ENCODE measurements at regions not wholly inside any gene's neighbourhood (a gene's known extent, or its start where the extent isn't known, plus 50 kb on each side); places are given as distances from the start of the nearest gene placed in this dataset.
"Not testable (repeated sequence)": the region's sequence is repeated elsewhere in the genome, so short reads cannot be mapped to it uniquely, and the experiment has no call there.

DNA sequence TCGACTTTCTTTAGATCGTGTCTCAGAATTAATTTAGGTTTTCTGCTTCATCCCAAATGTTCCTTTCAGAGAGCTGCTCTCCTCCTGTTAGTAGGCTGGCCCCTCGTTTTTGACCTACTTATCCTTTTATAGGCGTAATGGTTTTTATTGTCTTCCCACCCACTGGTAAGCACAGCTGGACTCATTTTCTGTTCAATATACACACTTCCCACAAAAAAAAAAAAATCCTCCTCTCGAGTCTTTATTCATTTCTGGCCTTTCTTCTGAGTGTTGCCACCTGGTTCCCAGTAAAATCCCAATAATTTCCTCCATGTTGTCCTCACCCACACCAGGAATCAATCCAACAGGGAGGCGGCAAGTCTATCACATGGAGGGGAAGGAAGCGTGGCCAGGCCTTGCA is 970.2 kb upstream of the CELF2 start:
- no peaks in the 10 kb centered on the region for H3K27me3 ChIP-seq (ENCODE audit: control insufficient read depth, insufficient read depth, low read length)
- DNase-seq = no peak

DNA sequence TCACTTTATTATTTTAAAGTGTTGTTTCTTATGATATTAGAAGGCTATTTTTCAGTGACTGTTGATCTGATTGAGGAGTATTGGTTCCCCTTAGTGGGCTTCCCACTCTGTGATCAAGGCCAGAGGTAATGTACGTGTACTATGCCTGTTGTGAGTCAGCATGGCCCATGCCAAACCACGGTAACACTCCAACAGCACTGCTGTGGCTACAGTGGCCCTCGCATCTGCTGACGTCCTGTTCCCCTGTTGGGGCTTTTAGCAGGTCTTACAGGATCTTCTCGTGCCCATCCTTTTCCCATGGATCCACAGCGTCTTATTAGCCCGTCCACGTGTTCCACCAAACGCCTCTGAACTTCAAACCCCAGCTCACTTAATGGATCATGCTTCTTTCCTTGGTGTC is 964.6 kb upstream of the CELF2 start:
- Histone ChIP-seq H3K4me3 (ENCODE audit: insufficient read depth, low read depth, low read length) (no peak overlapping the region), H3K27me3 (ENCODE audit: control insufficient read depth, insufficient read depth, low read length) (no peaks in the 10 kb centered on the region), H3K36me3 (replicated peaks; ENCODE audit: control insufficient read depth, insufficient read depth, low read length) (no peaks in the 10 kb centered on the region)
- no peak for DNase-seq

More for the DNA sequence above, 970.2 kb upstream of the CELF2 start:
- H3K4me3 ChIP-seq (ENCODE audit: insufficient read depth, low read depth, low read length) = no peak overlapping the region
- H3K36me3 ChIP-seq (replicated peaks; ENCODE audit: control insufficient read depth, insufficient read depth, low read length) = no peaks in the 10 kb centered on the region

DNA sequence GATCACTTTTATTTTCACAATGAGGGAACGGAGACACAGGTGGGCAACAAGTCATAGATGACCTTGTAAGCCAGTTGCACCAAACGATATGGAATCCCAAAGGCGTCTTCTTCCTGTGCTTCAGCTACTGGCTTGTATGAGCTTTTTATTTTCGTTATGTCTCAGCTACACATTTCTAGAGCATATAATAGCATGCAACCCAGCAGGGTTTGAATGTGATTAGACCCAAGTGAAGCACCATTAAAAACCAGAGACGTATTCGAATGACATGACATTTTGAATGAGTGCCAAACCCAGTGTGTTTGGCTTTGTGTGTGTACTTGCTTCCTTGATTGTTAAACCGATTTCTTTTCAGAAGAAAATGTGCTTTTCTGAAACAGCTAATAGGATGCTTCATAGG is 963.2 kb upstream of the CELF2 start:
- no peak for DNase-seq
- Histone ChIP-seq H3K36me3 (replicated peaks; ENCODE audit: control insufficient read depth, insufficient read depth, low read length) (no peaks in the 10 kb centered on the region), H3K4me3 (ENCODE audit: insufficient read depth, low read depth, low read length) (no peak overlapping the region), H3K27me3 (ENCODE audit: control insufficient read depth, insufficient read depth, low read length) (no peaks in the 10 kb centered on the region)

DNA sequence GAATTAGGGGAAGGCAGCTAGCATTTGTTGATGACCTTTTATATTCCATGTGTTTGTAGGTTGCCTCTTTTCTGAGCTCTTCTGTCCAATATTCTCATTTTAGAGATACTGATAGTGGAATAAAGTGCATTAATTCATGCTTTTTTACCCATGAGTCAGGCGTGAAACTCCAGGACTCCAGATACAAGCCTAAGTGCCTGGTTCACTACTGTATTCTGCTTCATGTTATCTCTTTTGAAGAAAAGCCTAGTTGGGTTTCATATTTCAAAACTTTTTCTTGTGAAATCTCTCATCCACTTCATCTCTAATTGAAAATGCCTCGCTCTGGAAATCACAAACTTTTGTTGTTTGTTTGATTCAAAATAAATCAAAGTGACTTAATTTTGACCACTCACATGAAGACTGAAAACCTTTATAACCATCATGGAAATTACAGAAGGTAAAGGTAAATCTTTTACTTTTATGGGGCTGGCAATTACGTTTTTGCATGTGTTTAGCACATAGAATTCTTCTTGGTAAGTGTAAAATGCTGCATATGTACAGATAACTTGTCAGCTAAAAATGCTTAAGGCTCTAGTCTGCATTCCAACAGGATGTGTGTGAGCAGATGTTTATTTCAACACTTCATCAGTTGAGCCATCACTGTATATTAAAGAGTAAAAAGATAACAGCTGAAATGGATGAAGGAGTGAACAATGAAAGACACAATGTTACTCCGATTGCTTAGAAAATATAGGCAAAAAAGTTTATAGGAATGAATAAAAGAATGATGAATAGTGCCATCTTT is 961.8 kb upstream of the CELF2 start:
- H3K4me3 ChIP-seq (ENCODE audit: insufficient read depth, low read depth, low read length) = no peak overlapping the region
- DNase-seq = no peak
- no peaks in the 10 kb centered on the region for H3K36me3 ChIP-seq (replicated peaks; ENCODE audit: control insufficient read depth, insufficient read depth, low read length)
- no peaks in the 10 kb centered on the region for H3K27me3 ChIP-seq (ENCODE audit: control insufficient read depth, insufficient read depth, low read length)

DNA sequence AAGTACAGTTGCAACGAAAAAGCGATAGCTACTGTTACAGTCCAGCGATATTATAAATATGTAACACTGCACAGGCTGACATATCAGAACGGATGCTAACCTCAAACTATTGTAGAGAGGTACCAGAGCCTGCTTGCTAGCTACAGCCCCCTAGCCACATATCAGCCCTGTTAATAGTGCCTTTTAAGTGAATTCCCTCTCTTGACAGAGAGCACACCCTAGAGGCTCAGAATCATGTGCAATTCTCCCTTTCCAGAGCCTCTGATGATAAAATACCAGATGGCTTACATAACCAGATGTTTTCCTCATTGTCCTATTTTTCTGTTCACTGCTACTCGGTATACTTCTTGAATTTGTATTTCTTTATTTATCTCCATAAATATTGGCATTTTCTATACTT is 960.7 kb upstream of the CELF2 start:
- H3K4me3 ChIP-seq (ENCODE audit: insufficient read depth, low read depth, low read length) = no peak overlapping the region
- no peaks in the 10 kb centered on the region for H3K27me3 ChIP-seq (ENCODE audit: control insufficient read depth, insufficient read depth, low read length)
- no peaks in the 10 kb centered on the region for H3K36me3 ChIP-seq (replicated peaks; ENCODE audit: control insufficient read depth, insufficient read depth, low read length)
- DNase-seq = peak; percentile 4

DNA sequence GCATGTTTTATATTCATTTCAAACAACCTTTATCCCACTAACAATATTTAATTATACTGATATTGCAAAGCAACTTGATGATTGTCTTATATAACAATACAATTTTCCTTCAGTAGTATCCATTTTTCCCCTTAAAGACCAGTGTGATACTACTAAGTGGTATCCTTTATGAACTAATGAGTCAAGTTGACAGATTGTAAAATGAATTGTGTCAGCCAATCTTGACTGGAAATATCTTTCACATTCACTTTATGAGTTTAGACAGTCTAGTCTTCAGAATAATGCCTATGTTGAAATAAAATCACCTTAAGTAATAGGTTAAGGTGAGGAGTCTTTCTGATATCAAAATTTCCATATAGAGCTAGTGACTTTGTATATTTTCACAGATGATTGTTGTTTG is 950.0 kb upstream of the CELF2 start:
- no peak for DNase-seq
- no peaks in the 10 kb centered on the region for H3K36me3 ChIP-seq (replicated peaks; ENCODE audit: control insufficient read depth, insufficient read depth, low read length)
- no peak overlapping the region for H3K4me3 ChIP-seq (ENCODE audit: insufficient read depth, low read depth, low read length)
- no peaks in the 10 kb centered on the region for H3K27me3 ChIP-seq (ENCODE audit: control insufficient read depth, insufficient read depth, low read length)

DNA sequence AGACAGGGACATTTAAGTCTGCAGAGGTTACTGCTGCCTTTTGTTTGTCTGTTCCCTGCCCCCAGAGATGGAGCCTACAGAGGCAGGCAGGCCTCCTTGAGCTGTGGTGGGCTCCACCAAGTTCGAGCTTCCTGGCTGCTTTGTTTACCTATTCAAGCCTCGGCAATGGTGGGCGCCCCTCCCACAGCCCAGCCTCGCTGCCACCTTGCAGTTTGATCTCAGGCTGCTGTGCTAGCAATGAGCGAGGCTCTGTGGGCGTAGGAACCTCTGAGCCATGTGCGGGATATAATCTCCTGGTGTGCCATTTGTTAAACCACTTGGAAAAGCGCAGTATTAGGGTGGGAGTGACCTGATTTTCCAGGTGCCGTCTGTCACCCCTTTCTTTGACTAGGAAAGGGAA is 942.8 kb upstream of the CELF2 start:
- not testable (repeated sequence) for H3K27me3 ChIP-seq (ENCODE audit: control insufficient read depth, insufficient read depth, low read length); H3K36me3 ChIP-seq (replicated peaks; ENCODE audit: control insufficient read depth, insufficient read depth, low read length); H3K4me3 ChIP-seq (ENCODE audit: insufficient read depth, low read depth, low read length); DNase-seq

DNA sequence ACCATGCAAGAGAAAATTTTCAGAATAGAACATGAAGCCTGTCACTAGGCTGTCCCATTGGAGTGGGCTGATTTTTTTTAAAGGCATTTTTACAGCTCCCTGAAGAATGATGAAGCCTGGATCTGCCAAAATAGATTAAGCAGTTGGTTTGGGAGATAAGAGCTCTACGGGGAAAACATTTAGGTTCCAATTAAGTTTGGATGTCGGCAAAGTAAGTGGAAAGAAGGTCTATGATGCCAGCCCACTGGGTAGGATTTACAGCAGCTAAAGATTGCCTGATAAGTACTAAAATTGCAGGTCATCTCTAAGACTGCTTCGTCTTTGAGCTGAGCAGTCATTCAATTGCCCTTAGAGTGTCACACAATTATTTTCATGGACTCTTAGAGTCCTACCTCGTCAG is 939.2 kb upstream of the CELF2 start:
- H3K4me3 ChIP-seq (ENCODE audit: insufficient read depth, low read depth, low read length) = no peak overlapping the region
- H3K36me3 ChIP-seq (replicated peaks; ENCODE audit: control insufficient read depth, insufficient read depth, low read length) = no peaks in the 10 kb centered on the region
- no peak for DNase-seq
- H3K27me3 ChIP-seq (ENCODE audit: control insufficient read depth, insufficient read depth, low read length) = no peaks in the 10 kb centered on the region

DNA sequence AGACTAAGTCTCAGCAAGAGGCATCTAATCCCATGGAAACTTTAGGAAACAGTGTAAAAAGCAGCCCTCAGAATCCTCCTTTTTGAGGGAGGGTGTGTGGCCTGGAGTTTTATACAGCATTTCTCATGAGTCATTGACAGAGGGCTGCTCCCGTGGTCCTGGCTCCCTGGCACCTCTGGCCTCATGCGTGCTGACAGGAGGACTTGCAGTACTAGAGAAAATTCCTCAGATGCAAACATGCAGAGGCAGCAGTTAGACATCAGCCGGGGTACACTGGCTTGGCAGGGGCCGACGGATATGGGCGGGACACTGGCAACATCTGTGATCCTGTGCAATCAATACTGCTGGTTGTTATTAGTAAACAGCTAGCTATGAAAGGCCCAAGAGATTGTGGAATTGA is 925.1 kb upstream of the CELF2 start:
- Histone ChIP-seq H3K36me3 (replicated peaks; ENCODE audit: control insufficient read depth, insufficient read depth, low read length) (no peaks in the 10 kb centered on the region), H3K4me3 (ENCODE audit: insufficient read depth, low read depth, low read length) (no peak overlapping the region), H3K27me3 (ENCODE audit: control insufficient read depth, insufficient read depth, low read length) (no peaks in the 10 kb centered on the region)
- DNase-seq = peak; percentile 19

DNA sequence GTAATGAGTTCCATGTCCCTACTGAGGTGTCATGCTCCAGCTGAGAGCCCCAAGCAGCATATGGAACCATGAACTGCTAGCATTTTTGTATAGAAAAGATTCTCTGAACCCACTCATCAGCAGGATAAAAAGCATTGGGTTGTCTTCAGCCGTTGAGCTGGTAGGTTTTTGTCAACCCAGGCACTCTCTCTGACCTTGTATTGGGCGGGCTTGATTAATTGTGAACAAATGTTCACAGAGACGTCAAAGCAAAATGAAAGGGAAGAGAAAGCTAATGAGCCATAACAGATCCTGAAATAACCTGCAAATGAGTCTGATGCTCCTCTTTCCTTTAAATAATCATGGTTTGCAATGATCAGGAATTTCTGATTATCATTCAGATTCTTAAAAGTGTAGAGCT is 924.7 kb upstream of the CELF2 start:
- DNase-seq = no peak
- no peak overlapping the region for H3K4me3 ChIP-seq (ENCODE audit: insufficient read depth, low read depth, low read length)
- H3K27me3 ChIP-seq (ENCODE audit: control insufficient read depth, insufficient read depth, low read length) = no peaks in the 10 kb centered on the region
- H3K36me3 ChIP-seq (replicated peaks; ENCODE audit: control insufficient read depth, insufficient read depth, low read length) = no peaks in the 10 kb centered on the region

DNA sequence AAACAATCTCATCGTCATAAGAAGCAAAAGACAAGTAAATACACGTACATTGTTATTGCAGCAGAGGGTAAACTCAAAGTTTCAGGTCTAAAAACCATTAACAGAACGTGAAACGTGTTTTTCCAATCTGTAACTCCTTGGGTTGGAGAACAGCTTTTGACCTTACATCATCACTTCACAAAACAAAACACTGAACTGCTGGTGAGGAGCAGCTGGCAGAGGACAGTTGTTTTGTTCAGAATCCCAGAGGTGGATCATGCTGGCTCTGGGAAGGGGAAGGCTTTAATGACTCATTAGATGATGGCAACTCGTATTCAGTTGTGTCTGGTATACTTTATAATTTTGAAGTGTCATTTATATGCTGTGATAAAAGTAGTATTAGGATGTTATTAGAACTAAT is 923.0 kb upstream of the CELF2 start:
- H3K27me3 ChIP-seq (ENCODE audit: control insufficient read depth, insufficient read depth, low read length) = no peaks in the 10 kb centered on the region
- DNase-seq = no peak
- no peak overlapping the region for H3K4me3 ChIP-seq (ENCODE audit: insufficient read depth, low read depth, low read length)
- no peaks in the 10 kb centered on the region for H3K36me3 ChIP-seq (replicated peaks; ENCODE audit: control insufficient read depth, insufficient read depth, low read length)

DNA sequence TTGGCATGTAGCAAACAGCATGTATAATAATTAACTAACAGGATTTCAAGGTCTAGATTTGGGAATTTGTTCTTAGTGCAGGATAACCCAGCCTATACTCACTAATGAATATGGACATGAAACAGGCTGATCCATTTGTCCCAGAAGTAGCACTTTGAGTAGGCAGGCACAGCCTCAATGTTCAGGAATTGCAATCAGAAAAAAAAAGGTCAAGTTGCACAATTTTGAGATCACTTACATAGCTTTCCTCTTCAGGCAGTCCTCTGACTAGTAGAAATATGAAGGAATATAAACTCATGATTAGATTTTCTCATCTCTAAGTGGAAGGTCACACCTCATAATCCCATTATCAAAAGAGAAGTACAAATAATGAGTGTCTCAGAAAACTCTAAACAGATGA is 921.4 kb upstream of the CELF2 start:
- DNase-seq = no peak
- Histone ChIP-seq H3K27me3 (ENCODE audit: control insufficient read depth, insufficient read depth, low read length) (no peaks in the 10 kb centered on the region), H3K36me3 (replicated peaks; ENCODE audit: control insufficient read depth, insufficient read depth, low read length) (no peaks in the 10 kb centered on the region), H3K4me3 (ENCODE audit: insufficient read depth, low read depth, low read length) (no peak overlapping the region)

DNA sequence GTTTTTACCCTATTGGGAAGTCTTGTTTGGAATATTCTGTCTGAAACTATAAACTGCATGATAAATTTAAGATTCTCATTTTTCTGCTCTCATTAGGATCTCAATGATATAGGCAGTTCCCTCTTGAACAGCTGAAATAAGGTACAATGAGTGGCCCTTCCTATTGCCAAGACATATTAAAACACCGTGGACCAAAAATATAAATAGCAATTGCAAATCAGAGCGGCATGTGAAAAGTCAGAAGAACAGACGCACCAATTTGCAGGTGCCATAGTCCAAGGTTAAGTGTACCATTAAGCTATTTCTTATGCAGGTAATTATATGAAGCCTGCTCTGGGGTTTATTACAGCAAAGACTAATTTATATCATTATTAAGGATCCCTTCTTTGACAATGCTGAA is 920.8 kb upstream of the CELF2 start:
- no peaks in the 10 kb centered on the region for H3K27me3 ChIP-seq (ENCODE audit: control insufficient read depth, insufficient read depth, low read length)
- no peaks in the 10 kb centered on the region for H3K36me3 ChIP-seq (replicated peaks; ENCODE audit: control insufficient read depth, insufficient read depth, low read length)
- H3K4me3 ChIP-seq (ENCODE audit: insufficient read depth, low read depth, low read length) = no peak overlapping the region
- no peak for DNase-seq

DNA sequence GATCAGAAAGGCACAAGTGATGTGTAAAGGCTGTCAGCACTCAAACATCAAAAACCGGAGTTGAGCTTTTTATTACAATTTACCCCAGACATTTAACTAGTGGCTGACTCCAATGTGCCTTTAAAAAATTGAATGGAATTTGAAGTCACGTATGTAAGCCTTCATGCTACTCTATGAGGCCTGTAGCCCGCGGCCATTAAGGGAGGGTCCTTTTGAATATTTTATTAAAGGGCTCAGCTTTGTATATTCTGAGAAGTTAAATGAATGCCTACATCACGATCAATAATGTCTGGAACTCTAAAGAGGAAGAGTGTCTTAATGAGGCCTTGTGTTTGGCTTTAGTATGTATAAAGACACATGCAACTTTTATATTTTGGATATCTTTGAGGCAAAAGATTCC is 916.6 kb upstream of the CELF2 start:
- Histone ChIP-seq H3K27me3 (ENCODE audit: control insufficient read depth, insufficient read depth, low read length) (no peaks in the 10 kb centered on the region), H3K4me3 (ENCODE audit: insufficient read depth, low read depth, low read length) (no peak overlapping the region), H3K36me3 (replicated peaks; ENCODE audit: control insufficient read depth, insufficient read depth, low read length) (no peaks in the 10 kb centered on the region)
- no peak for DNase-seq

DNA sequence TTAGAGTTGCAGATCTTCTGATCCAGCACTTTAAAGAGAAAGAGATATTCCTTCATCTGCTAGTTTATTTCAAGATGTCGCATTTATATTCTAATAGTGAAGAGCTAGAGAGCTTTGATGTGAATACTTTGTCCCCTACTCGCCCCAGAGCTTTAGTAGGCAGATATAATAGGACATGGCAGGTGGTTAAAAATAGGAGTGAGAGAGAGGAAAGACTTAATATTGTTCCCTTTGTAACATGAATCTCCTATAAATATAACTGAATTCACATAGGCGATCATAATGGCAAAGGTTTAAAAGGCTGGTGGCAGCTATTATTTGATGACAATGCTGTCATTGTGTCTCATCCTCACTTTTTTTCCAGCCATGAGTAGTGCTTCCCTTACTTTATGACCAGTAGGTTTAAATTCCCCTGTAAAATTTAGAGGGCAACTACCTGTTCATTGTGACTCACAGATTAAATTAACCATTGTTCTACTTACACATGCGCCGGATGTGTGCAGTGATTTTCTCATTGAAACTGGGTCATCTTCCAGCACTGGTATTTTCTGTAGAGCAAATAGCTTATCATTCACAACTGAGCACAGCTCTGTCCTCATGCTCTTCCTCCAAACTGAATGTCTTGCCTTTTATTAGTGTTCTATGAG is 906.7 kb upstream of the CELF2 start:
- H3K27me3 ChIP-seq (ENCODE audit: control insufficient read depth, insufficient read depth, low read length) = no peaks in the 10 kb centered on the region
- H3K4me3 ChIP-seq (ENCODE audit: insufficient read depth, low read depth, low read length) = no peak overlapping the region
- no peak for DNase-seq
- no peaks in the 10 kb centered on the region for H3K36me3 ChIP-seq (replicated peaks; ENCODE audit: control insufficient read depth, insufficient read depth, low read length)
